Naive thymus-derived CD8-positive, alpha-beta T cell (primary cell): ENCODE measurements at regions not wholly inside any gene's neighbourhood (a gene's known extent, or its start where the extent isn't known, plus 50 kb on each side); places are given as distances from the start of the nearest gene placed in this dataset.
A peak's percentile ranks its signal among the peaks of the same experiment; 100 is the strongest.

Source experiments
- ATAC-seq, 2 donors: fragments of 150-1000 bp; cut with Tn5 transposase in 1 of 2; sonication (Bioruptor Pico), chemical (Tn5 transposase) in 1 of 2; 1 replicate in 1 of 2; 2 replicates in 1 of 2; pipeline ENCODE4 v1.10.0; 2021; ENCODE audit warnings: mild to moderate bottlenecking in 2 of 2, moderate library complexity in 2 of 2
- POLR2A ChIA-PET: fragments of 350-600 bp; sonication (Branson Sonifier 250); formaldehyde crosslinking; loops from one replicate; lab custom pipeline; 2021; ENCODE audit warnings: antibody characterized with exemption; lab: Charles Lee
- DNase-seq, 10 donors: peaks; one replicate each; pipeline versions ENCODE4 v3.0.0 to v3.0.0-alpha.2; 2020 to 2022
- H3K27ac Mint-ChIP-seq, 10 donors: one replicate each; pipeline ENCODE4 v1.8.0; 2020 to 2022; ENCODE audit warnings: mild to moderate bottlenecking in 10 of 10, mixed read lengths in 10 of 10, moderate library complexity in 4 of 10, inconsistent platforms in 1 of 10
- H3K27me3 Mint-ChIP-seq, 5 donors: one replicate each; pipeline ENCODE4 v1.8.0; 2021 to 2022; ENCODE audit warnings: mixed read lengths in 5 of 5
- H3K36me3 Mint-ChIP-seq, 3 donors: one replicate each; pipeline ENCODE4 v1.8.0; 2020 to 2022; ENCODE audit warnings: mixed read lengths in 3 of 3, mild to moderate bottlenecking in 2 of 3, inconsistent platforms in 1 of 3
- H3K4me1 Mint-ChIP-seq, 4 donors: one replicate each; pipeline ENCODE4 v1.8.0; 2021 to 2022; ENCODE audit warnings: mixed read lengths in 4 of 4
- H3K4me3 Mint-ChIP-seq, 10 donors: one replicate each; pipeline ENCODE4 v1.8.0; 2020 to 2022; ENCODE audit warnings: mild to moderate bottlenecking in 10 of 10, mixed read lengths in 10 of 10, moderate library complexity in 6 of 10, inconsistent platforms in 1 of 10
- H3K9me3 Mint-ChIP-seq, 9 donors: one replicate each; pipeline ENCODE4 v1.8.0; 2020 to 2022; ENCODE audit warnings: mixed read lengths in 9 of 9, mild to moderate bottlenecking in 3 of 9, inconsistent platforms in 1 of 9, moderate library complexity in 1 of 9

DNA sequence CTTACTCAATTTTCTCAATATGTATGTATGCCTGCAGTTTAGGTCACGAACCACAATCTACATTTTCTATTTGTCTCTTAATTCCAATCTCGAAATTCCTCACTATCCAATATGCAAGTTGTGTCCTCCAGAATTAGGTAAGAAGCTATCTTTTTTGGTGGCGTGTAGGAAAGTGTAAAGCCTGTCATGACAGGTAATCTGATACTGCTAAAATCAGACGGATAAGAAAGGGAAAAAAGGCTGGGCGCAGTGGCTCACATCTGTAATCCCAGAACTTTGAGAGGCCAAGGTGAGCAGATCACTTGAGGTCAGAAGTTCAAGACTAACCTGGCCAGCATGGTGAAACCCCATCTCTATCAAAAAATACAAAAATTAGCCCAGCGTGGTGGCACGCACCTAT, 185.3 kb downstream of the IBTK start:
- Mint-ChIP-seq H3K4me3 (no peak overlapping the region), H3K27me3 (peaks cover 0 to 9% (median 2%) of the 10 kb centered on the region in 5 donors), H3K27ac (no peak overlapping the region), H3K9me3 (no peaks in the 10 kb centered on the region), H3K36me3 (no peaks in the 10 kb centered on the region), H3K4me1 (no peaks in the 10 kb centered on the region)
- POLR2A ChIA-PET: no interaction called here
- DNase-seq: no peak
- no peak for ATAC-seq

DNA sequence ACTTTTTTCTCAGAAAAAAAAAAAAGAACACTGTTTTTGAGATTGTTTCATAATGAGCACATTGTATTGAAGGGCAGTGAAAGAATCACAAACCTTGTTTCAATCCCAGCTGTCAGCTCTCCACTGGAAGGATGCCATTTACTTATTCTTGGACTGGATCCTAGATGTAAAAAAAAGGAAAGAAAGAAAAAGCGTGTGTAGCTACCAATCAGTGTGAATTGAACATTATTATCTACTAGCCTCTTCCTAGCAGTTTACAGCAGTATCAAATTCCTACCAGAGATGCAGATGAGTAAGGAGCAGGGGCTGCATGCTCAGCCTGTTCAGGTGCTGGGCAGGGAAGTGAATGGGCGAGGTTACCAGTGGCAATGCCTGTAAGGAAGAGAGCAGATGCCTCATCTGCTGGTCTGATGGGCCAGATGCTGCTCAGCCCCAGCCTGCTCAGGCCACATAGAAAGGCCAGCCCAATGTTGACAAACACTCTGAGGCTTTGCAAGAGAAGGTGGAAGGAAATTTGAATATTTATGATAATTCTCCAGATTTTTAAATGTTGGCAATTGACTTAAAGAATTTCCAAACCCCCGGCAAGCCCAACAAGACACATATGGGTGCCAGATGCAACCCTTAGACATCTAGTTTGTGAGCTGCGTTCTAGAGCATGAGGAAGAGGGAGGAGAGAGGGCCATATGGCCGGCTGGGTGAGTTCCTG, 189.5 kb downstream of the IBTK start:
- Mint-ChIP-seq H3K27ac (no peak overlapping the region), H3K36me3 (peaks cover 0 to 6% (median 0%) of the 10 kb centered on the region in 3 donors), H3K27me3 (peaks cover 4 to 33% (median 8%) of the 10 kb centered on the region in 5 donors), H3K4me3 (no peak overlapping the region), H3K4me1 (no peaks in the 10 kb centered on the region), H3K9me3 (peaks cover 0 to 6% (median 0%) of the 10 kb centered on the region in 9 donors)
- POLR2A ChIA-PET: no interaction called here
- no peak for ATAC-seq
- no peak for DNase-seq

DNA sequence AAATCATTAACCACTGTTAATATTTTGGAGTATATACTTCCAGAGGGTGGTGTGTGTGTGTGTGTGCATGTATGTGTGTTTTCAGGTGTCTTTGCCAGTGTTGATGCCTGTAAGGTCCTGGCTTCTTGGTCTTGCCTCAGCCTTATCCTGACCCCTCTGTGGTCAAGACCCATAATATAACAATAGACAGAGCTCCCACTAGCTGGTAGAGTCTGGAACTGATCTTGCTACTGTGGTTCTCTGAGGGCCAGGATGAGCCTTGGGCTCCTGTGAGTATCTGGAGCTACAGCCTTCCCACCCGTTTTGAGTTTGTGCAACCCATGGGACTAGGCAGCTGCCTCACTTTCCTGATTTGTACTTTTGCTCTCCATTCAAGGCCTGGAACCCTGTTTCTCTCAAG, 191.0 kb downstream of the IBTK start:
- POLR2A ChIA-PET: no interaction called here
- H3K4me1 Mint-ChIP-seq: no peaks in the 10 kb centered on the region
- peaks cover 0 to 6% (median 0%) of the 10 kb centered on the region in 3 donors for H3K36me3 Mint-ChIP-seq
- H3K9me3 Mint-ChIP-seq: peaks cover 0 to 6% (median 0%) of the 10 kb centered on the region in 9 donors
- H3K27ac Mint-ChIP-seq: no peak overlapping the region
- H3K27me3 Mint-ChIP-seq: peaks cover 4 to 33% (median 6%) of the 10 kb centered on the region in 5 donors
- DNase-seq (no peak), ATAC-seq (no peak)
- no peak overlapping the region for H3K4me3 Mint-ChIP-seq

DNA sequence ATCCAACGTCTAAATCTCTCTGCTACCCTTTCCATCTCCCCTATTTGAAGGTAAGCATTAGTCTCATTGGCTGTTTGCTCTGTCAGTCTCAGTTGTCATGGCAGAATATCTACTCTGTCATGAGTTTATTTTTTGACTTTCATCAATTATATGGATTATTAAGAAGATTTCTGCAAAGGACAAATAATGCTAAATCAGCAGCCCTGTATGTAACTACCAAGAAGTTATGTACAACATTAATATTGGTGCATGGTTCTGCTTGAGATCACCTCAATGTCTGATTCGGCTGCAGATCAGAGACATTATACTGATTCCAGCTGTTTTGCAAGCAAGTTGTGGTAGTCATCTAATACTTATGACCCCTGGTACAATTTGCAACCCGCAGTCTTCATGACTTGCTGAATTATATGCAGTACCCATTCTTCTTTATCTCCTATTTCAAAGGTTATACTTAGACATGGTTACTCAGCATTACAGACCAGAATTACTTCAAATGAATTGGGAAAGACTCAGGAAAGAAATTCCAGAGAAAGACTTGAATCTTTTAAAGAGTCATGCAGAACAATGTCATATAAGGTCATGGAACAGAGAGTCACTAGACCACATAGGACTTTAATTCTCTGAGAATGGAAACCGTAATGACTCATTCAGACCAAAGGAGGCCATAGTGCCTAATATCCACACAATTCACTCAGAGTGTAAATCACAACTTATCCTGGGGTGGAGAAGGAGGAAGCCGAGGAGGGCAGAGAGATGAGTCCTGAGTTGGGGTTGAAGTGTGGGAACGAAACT, 201.4 kb downstream of the IBTK start:
- no peak overlapping the region for H3K27ac Mint-ChIP-seq
- no peak overlapping the region for H3K4me3 Mint-ChIP-seq
- POLR2A ChIA-PET: no interaction called here
- DNase-seq: no peak
- no peaks in the 10 kb centered on the region for H3K9me3 Mint-ChIP-seq
- peaks cover 0 to 9% (median 0%) of the 10 kb centered on the region in 5 donors for H3K27me3 Mint-ChIP-seq
- no peaks in the 10 kb centered on the region for H3K36me3 Mint-ChIP-seq
- no peak for ATAC-seq
- no peaks in the 10 kb centered on the region for H3K4me1 Mint-ChIP-seq

DNA sequence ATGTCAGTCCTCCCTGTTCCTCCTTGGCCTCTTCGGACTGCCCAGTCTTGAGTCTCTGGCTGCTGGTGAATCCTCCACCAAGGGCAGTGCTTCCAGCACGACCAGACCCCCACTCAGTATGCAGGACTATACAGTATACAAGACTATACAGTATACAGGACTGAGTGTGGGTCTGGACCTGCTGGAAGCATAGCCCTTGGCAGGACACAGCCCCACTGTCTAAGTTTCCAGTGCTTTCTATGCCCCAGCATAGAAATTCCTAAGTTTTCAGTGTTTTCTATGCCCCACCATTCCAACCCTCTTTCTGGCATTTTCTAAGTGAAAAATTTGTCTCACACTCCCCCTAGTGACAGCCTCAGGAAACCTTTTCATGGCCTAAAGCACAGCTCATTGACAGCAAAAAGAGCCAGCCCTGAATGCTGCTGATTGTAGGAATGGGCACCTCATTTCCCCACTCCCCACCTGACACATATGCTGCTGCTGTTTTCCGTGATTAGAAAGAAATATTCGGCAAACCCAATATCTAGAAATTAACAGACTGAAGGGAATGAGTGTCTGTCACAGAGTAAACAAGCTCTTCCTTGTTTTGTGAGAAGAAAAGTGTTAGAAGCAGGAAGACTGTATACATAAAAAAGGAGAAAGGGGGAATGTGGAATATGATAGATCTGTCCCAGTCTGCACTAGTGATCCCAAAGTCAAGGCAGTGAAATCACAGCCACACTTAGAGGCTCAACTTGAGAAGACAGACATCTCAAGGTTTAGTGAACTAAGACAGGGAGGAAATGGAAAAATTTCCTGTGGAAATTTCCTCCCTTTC, 206.9 kb downstream of the IBTK start:
- no peaks in the 10 kb centered on the region for H3K36me3 Mint-ChIP-seq
- H3K4me1 Mint-ChIP-seq: no peaks in the 10 kb centered on the region
- peaks cover 0 to 9% (median 0%) of the 10 kb centered on the region in 5 donors for H3K27me3 Mint-ChIP-seq
- no peaks in the 10 kb centered on the region for H3K9me3 Mint-ChIP-seq
- ATAC-seq: no peak
- DNase-seq: peak in 3 of 10 donors; percentile 0 to 52 (median 1)
- POLR2A ChIA-PET: no interaction called here
- H3K27ac Mint-ChIP-seq: no peak overlapping the region
- no peak overlapping the region for H3K4me3 Mint-ChIP-seq

DNA sequence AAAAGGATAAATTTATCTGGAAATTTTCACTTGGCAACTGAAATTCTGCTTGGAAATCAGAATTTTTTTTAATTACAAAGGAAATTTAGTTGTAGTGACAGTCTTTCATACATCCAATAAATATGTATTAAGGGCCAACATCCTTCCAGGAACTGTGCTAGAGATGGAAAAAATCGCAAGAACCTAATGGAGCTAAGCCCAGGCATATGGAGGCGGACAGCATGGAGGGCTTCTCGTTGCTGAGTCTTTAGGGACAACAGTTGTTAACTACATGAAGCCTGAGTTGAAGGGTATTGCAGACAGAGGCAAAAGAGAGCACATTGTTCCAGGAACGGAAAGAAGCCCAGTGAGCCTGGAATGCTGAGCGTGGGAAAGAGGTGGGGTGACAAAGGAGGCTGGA, 208.9 kb downstream of the IBTK start:
- no peaks in the 10 kb centered on the region for H3K9me3 Mint-ChIP-seq
- DNase-seq (no peak), ATAC-seq (no peak)
- no peaks in the 10 kb centered on the region for H3K36me3 Mint-ChIP-seq
- peaks cover 0 to 9% (median 0%) of the 10 kb centered on the region in 5 donors for H3K27me3 Mint-ChIP-seq
- no peak overlapping the region for H3K4me3 Mint-ChIP-seq
- H3K4me1 Mint-ChIP-seq: no peaks in the 10 kb centered on the region
- POLR2A ChIA-PET: no interaction called here
- H3K27ac Mint-ChIP-seq: no peak overlapping the region

DNA sequence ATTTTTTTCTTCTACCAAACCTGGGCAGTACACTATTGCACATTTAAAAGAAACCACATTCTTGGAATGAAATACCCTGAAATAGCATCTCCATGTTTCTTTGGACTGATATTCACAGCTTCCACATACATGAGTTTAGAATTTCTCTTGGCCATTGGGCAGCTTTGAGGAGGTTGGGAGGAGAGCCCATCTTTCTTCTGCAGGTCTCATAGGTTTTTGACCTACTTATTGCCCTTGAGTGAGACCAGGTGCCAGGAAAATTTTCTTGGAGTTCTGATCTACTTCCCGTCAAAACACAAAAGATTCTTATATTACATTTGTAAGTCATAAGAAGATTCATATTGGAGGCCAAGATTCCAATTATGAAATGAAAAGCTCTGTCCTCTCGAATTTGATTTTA, 212.0 kb downstream of the IBTK start:
- no peaks in the 10 kb centered on the region for H3K4me1 Mint-ChIP-seq
- peaks cover 2 to 9% (median 4%) of the 10 kb centered on the region in 5 donors for H3K27me3 Mint-ChIP-seq
- ATAC-seq: no peak
- no peak for DNase-seq
- H3K4me3 Mint-ChIP-seq: no peak overlapping the region
- POLR2A ChIA-PET: no interaction called here
- no peaks in the 10 kb centered on the region for H3K36me3 Mint-ChIP-seq
- H3K9me3 Mint-ChIP-seq: no peaks in the 10 kb centered on the region
- no peak overlapping the region for H3K27ac Mint-ChIP-seq

DNA sequence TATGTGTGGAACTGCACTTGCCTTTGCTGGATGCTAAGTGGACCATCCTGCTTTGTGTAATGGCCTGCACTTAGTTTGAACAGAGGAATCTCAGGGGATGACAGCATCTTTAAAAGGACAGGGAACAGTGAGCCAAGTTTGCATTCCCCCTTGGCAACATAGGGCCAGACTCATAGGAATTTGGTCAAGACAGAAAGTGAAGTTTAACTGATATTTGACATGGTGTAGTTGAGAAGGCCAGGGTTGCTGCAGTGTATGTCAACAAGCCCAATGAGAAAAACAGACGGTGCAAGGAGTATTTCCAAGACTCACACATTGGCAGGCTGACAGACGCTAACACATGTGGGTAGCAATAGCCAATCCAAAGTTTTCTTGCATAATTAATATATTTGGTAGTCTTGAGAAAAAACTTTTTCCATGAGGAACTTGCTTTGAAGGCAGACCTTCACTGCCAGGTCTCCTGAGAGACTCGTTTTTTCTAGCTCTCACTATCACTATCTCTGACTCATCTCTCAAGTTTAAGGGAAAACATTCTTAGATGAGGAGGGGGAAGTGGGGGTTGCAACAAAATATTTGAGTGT, 213.8 kb downstream of the IBTK start:
- H3K4me1 Mint-ChIP-seq: no peaks in the 10 kb centered on the region
- POLR2A ChIA-PET: no interaction called here
- no peaks in the 10 kb centered on the region for H3K36me3 Mint-ChIP-seq
- ATAC-seq (no peak), DNase-seq (no peak)
- no peaks in the 10 kb centered on the region for H3K9me3 Mint-ChIP-seq
- no peak overlapping the region for H3K27ac Mint-ChIP-seq
- H3K4me3 Mint-ChIP-seq: no peak overlapping the region
- peaks cover 2 to 12% (median 6%) of the 10 kb centered on the region in 5 donors for H3K27me3 Mint-ChIP-seq

DNA sequence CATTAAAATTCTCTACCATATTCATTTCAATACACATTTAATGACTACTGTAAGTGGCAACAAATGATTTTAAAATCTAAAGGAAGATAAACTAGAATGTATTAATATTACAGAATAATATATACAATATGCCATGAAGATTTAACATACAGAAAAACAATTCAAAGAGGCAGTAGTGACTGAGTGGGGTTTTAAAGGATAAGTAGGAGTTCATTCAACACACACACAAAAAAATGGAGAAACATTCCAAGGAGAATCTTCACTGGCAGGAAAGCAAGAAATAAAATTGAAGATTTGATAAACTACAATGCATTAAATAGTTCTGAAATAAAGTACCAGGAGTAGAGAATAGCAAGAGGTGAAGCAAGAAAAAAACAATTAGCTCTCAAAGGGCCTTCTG, 215.1 kb downstream of the IBTK start:
- no peak for ATAC-seq
- H3K4me3 Mint-ChIP-seq: no peak overlapping the region
- peaks cover 2 to 12% (median 4%) of the 10 kb centered on the region in 5 donors for H3K27me3 Mint-ChIP-seq
- POLR2A ChIA-PET: no interaction called here
- no peak overlapping the region for H3K27ac Mint-ChIP-seq
- H3K9me3 Mint-ChIP-seq: no peaks in the 10 kb centered on the region
- no peak for DNase-seq
- H3K36me3 Mint-ChIP-seq: no peaks in the 10 kb centered on the region
- no peaks in the 10 kb centered on the region for H3K4me1 Mint-ChIP-seq

DNA sequence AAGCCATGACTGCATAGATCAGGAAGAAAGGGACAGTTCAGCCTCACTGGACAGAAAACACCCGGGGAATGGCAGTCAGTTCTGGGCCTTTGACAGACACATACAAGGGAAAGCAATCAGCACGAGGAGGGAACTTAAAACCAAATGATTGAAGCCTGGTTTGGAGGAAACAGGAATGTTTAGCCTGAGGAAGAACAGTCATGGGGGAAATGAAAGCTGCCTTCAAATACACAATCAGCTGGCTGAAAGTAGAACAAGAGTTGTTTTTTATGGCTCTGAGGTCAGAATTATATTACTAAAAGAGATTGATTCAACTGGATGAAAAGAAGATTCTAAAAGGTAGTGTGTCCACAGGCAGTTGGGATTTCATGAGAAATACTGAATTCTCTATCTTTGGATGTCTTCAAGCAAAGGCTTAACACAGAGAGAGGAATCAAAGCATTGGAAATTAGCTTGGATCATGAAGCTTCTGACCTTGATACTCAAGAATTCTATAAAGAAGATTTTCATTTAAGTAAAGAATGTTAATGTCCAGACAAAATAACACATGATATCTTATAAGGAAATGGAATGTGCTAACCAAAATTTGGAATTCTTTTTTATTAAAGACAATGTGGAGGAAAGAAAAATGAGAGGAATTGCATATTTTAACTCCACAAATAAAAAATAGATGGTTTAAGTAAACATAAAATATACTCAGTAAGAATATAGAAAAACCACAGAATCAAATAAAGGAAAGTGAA, 216.6 kb downstream of the IBTK start:
- H3K9me3 Mint-ChIP-seq: no peaks in the 10 kb centered on the region
- H3K4me1 Mint-ChIP-seq: no peaks in the 10 kb centered on the region
- POLR2A ChIA-PET: no interaction called here

DNA sequence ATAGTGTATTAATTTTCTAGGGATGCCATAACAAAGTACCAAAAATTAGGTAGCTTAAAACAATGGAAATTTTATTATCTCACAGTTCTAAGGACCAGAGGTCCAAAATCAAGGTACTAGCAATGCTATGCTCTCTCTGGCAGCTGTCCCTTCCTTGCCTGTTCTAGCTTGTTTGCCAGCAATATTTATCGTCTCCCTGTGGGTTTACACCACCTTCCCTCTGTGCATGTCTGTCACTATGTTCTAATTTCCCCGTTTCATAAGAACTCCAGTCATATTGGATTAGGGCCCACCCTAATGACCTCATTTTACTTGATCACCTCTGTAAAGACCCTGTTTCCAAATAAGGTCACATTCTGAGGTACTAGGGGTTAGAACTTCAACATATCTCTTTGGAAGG, 217.2 kb downstream of the IBTK start:
- Mint-ChIP-seq H3K9me3 (no peaks in the 10 kb centered on the region), H3K36me3 (no peaks in the 10 kb centered on the region), H3K4me3 (no peak overlapping the region), H3K27me3 (peaks cover 1 to 12% (median 3%) of the 10 kb centered on the region in 5 donors), H3K4me1 (no peaks in the 10 kb centered on the region), H3K27ac (no peak overlapping the region)
- ATAC-seq (no peak), DNase-seq (no peak)
- POLR2A ChIA-PET: no interaction called here

More for the DNA sequence above, 216.6 kb downstream of the IBTK start:
- no peak overlapping the region for H3K4me3 Mint-ChIP-seq
- no peak overlapping the region for H3K27ac Mint-ChIP-seq
- DNase-seq (no peak), ATAC-seq (no peak)
- peaks cover 1 to 12% (median 3%) of the 10 kb centered on the region in 5 donors for H3K27me3 Mint-ChIP-seq
- no peaks in the 10 kb centered on the region for H3K36me3 Mint-ChIP-seq

DNA sequence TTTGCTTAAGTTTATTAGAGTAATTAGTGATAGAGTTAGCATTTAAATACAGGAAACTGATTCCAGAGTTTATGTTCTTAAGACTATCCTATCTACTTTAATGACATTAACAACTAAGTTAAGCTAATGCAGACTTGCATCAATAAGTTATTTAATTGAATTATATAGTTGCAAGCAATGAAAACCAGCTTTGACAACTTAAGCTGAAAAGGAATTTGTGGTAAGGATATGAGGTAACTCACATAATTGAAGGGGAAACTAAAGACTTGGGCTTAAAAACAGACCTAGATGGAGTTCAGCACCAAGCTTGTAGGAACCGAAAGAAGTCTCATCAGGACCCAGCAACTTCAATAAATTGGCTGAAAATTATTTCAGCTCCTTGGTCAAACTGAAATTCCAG, 222.3 kb downstream of the IBTK start:
- POLR2A ChIA-PET: no interaction called here
- Mint-ChIP-seq H3K27me3 (peaks cover 0 to 5% (median 4%) of the 10 kb centered on the region in 5 donors), H3K9me3 (peaks cover 0 to 1% (median 0%) of the 10 kb centered on the region in 9 donors), H3K4me3 (no peak overlapping the region), H3K27ac (no peak overlapping the region), H3K36me3 (no peaks in the 10 kb centered on the region), H3K4me1 (no peaks in the 10 kb centered on the region)
- DNase-seq (no peak), ATAC-seq (no peak)
